Stimulated activated CD8-positive, alpha-beta memory T cell treated with anti-CD3 and anti-CD28 coated beads, Interleukin-7, amount 100 ng/mL, for 1 hour (primary cell): ENCODE measurements at regions not wholly inside any gene's neighbourhood (a gene's known extent, or its start where the extent isn't known, plus 50 kb on each side); places are given as distances from the start of the nearest gene placed in this dataset.
"Not testable (repeated sequence)": the region's sequence is repeated elsewhere in the genome, so short reads cannot be mapped to it uniquely, and the experiment has no call there.

ENCODE experiments used
- DNase-seq, 2 donors: peaks; one replicate each; pipeline ENCODE4 v3.0.0-alpha.2; 2020; ENCODE audit warnings: low read depth in 2 of 2

DNA sequence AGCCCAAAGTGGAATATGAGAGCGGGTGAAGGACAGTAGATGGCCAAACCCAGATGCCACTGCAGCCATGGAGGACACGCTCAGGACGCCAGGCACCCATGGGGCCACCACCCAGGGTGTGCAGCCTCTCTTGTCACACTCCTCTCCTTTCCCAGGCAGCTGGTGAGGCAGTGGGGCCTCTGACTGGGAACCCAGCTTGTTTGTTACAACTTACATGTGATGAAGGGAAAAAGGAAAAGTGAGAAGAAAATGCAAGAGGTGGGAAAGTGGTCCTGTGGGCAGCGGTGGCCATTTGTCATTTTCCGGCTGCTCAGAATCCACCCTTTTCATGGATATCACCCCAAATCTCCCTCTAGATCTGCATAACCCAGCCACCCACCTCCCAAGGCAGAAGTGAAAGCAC, 62.7 kb upstream of the UNC5A start:
- DNase-seq: no peak

DNA sequence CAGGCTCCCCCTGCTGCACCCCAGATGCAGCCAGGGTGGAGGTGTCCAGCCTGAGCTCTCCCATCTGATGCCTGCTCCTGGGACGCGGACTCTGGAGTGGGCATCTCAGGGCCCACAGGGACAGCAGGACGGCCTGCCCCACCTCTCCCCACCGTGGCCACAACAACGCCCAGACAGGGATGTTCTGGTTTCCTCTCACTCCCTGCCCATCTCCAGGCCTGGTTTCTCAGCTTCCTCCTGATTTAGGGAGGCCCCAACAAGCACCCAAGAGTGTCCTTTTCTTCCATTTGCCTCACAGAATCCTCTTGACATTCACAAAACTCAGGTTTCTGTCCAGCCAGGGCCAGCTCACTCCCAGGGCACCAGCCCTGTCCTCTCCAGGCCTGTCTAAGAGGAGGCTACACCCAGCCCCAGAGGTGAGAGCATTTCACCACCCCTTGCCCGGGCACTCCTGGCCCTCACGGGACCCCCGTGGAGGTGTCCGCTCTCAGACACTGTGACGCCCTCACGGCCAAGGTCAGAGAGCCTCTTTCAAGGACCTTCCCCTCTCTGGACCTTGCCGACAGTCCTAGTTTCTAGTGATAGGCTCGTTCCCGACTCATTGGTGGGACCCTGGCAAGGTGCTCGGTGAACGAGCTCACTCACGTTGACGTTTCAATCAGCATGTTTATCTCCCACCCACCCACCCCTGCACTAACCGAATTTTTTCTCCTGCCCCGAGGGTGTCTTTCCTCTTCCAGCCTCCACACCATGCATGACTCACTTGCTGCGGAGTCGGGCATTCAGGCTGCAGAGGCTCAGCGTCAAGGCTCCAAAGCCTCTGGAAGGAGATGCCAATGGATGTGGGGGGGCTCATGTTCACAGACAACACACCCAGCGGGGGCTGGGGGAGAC, 62.0 kb upstream of the UNC5A start:
- DNase-seq: no peak

DNA sequence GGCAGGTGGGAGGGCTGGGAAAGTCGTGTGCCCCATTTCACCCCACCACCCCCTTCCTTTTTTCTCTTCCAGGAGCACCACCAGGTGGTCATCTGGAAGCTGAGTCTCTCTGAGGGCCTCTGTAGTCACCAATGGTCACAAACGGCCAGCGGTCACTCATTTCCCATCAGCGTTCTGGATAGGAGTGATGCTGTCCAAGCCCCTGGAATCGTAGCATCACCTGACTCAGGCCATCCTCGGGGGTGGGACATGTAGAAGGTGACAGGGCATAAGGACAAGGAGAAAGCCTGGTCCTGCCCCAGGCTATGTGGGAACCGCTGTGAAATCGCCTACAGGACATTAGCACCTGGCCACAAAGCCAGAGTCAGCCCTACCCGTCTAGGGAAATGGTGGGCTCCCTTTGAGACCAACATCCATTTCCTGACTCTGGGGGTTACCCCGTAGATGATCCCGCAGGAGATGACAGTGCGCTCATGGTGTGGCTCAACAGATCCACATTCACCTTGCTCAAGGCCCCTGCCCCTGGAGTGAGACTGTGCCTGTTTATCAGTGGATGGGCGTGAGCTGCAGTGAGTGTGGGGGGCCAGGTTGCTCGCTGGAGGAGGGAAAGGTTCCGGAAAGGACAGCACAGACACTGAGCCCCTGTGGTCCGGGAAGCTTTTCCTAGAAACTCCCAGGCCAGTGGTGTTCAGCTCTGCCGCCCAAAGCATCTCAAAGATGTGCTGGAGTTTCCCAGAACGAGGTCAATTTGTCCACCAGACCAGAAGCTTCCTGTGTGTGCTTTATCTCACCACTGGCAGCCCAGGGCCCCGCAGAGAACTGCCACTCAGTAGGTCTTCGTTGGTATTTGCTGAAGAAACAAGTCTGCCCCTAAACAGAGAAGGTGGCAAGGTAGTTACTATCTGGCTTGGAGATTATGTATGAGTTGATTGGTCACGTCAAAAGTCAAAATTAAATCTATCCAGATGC, 61.1 kb upstream of the UNC5A start:
- no peak for DNase-seq

DNA sequence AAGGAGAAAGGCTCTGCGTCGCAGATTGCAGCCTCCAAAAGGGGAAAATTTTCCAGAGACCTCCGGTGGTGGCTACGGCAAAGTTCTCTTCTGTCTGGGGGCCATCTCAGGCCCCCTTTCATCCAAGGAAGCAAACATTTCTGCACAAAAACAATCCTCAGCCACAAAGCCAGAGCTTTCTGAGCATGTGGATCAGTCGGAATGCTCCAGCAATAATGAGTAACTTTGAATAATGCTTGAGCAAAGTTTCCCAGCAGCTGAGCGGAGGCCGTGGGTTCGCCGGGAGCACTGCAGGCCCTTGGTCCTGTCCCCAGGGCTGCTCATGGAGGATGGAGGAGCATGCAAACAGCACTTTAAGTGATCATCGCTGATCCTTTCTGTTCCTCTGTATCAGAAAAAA, 60.2 kb upstream of the UNC5A start:
- no peak for DNase-seq

DNA sequence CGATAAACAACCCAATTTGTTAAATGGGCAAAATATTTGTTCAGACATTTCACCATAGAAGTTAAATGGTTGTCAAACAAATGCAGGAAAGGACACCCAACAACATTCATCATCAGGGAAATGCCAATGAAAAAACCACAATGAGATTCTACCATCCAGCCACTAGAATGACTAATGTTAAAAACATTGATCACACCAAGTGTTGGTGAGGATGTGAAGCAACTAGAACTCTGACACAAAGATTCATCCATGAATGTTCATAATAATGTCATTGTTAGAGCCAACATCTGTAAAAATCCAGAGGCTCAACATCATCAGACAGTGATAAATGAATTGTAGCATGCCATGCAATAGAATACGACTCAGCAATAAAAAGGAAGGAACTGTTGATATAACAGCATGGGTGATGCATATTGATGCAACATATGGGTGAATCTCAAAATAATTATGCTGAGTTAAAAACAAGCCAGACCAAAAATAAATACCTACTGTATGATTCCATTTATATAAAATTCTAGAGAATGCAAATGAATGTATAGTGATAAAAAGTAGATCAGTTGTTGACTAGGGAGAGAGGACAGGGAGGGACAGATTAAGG, 55.9 kb upstream of the UNC5A start:
- no peak for DNase-seq

DNA sequence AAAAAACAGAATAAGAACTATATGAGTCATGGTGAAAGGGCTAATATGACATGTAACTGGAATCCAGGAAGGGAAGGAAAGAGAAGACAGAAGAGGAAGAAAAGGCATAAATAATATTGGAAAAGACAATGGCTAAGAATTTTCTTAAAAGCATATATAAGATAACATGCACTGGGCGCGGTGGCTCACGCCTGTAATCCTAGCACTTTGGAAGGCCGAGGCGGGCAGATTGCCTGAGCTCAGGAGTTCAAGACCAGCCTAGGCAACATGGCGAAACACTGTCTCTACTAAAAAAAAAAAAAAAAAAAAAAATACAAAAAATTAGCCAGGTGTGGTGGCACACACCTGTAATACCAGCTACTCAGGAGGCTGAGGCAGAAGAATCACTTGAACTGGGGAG, 54.8 kb upstream of the UNC5A start:
- not testable (repeated sequence) for DNase-seq

DNA sequence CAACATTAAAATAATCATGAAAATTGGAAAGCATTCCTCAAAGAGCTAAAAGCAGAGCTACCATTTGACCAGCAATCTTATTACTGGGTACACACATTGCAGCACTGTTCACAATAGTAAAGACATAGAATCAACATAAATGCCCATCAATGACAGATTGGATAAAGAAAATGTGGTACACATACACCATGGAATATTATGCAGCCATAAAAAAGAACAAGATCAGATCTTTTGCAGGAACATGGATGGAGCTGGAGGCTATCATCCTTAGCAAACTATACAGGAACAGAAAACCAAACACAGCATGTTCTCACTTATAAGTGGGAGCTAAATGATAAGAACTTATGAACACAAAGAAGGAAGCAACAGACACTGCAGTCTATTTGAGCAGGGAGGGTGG, 52.8 kb upstream of the UNC5A start:
- not testable (repeated sequence) for DNase-seq
